ENCODE measurements at regions not wholly inside any gene's neighbourhood (a gene's known extent, or its start where the extent isn't known, plus 50 kb on each side); places are given as distances from the start of the nearest gene placed in this dataset.

DNA sequence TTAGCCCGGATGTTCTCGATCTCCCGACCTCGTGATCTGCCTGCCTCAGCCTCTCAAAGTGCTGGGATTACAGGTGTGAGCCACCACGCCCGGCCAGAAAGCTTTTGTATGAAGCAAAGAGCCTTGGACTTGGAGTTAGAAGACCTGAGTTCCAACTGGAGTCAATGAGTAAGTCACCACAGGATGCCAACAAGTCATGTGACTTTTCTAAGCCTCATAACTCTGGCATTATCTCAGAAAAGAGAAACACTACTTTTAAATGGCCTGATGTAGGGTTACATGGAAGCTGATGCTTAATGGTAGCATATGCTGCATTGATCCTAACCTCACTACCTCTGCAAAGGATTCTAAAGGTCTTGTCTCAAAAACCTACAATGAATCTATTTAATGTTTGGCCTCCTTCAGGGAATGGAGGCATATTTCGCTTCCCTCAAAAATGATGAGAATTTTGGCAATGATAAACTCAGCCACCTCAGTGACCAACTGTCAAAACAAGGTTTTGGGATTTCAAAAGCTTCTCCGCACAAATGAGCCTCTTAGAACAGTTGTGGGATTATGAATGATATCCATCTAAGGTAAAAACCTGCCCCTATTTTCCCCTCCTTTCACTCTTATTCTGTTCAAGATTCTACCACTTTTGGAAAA is 236.8 kb downstream of the ACTL7B start:
- TF ChIP-seq, protein P1, sequence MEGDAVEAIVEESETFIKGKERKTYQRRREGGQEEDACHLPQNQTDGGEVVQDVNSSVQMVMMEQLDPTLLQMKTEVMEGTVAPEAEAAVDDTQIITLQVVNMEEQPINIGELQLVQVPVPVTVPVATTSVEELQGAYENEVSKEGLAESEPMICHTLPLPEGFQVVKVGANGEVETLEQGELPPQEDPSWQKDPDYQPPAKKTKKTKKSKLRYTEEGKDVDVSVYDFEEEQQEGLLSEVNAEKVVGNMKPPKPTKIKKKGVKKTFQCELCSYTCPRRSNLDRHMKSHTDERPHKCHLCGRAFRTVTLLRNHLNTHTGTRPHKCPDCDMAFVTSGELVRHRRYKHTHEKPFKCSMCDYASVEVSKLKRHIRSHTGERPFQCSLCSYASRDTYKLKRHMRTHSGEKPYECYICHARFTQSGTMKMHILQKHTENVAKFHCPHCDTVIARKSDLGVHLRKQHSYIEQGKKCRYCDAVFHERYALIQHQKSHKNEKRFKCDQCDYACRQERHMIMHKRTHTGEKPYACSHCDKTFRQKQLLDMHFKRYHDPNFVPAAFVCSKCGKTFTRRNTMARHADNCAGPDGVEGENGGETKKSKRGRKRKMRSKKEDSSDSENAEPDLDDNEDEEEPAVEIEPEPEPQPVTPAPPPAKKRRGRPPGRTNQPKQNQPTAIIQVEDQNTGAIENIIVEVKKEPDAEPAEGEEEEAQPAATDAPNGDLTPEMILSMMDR (IDR thresholded peaks at IDR 0.05; ENCODE audit: extremely low read depth, insufficient read depth, missing control alignments) = no peak
- no peak for DNase-seq (ENCODE audit: low spot score)
- in situ Hi-C loops (cut with MboI; ENCODE audit: low pct_unique_long_range_greater_than_20kb, low sequenced_read_pairs, unreplicated experiment) = no loop called here

DNA sequence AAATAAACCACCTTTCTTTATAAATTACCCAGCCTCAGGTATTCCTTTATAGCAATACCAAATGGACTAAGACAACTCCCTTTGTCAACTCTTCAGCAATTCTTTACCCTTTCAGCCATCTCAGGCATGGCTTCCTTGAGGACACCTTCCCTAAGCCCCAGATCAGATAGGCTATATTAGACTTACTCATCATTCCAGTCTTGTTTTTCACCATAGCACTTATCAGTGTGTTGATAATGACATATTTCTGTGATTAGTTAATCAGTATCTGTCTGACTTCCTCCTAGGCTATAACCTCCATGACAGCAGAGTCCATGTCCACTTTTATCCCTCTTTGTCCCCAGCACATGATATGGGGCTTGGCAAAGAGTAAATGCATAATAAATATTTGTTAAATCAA is 238.1 kb downstream of the ACTL7B start:
- TF ChIP-seq, protein P1 (IDR thresholded peaks at IDR 0.05; ENCODE audit: extremely low read depth, insufficient read depth, missing control alignments) = no peak
- DNase-seq (ENCODE audit: low spot score) = no peak
- in situ Hi-C loops (cut with MboI; ENCODE audit: low pct_unique_long_range_greater_than_20kb, low sequenced_read_pairs, unreplicated experiment) = no loop called here

DNA sequence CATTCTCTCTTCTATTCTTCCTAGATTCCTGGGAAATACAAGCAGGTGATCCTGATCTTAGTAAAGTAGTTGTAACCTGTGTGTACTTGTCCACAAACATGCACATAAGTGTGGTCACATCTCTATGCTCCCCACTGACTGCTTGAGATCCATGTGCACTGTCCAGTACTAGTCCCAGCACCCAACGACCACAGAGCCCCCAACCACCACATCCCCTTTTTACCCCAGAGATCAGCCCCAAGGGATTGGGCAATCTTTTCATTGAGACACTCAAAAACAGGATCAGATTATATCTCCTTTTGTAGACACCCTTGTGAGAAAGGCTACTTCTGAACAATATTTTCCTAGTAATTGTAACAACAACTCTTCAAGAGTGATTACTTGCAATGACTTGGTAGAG is 240.6 kb downstream of the ACTL7B start:
- in situ Hi-C loops (cut with MboI; ENCODE audit: low pct_unique_long_range_greater_than_20kb, low sequenced_read_pairs, unreplicated experiment) = no loop called here
- TF ChIP-seq, protein P1 (IDR thresholded peaks at IDR 0.05; ENCODE audit: extremely low read depth, insufficient read depth, missing control alignments) = no peak
- DNase-seq (ENCODE audit: low spot score) = no peak

DNA sequence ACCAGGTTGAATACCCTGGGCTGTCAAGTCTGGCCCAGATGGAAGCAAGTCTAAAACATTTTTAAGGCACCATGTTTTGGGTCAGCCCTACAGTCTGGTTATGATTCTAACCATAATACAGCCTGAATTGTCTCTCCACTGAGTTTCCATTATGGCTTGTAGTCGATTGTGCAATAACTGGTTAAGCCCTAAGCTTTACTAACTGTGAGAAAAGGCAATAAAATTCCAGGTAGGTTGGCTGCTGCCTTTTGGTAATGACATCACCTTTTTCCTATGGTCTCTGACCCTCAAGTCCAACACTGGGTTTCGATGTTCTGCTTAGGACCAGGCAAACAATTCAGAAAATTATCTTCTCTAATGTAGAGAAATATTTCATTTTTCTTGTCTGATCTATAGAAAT is 243.3 kb downstream of the ACTL7B start:
- TF ChIP-seq, protein P1 (IDR thresholded peaks at IDR 0.05; ENCODE audit: extremely low read depth, insufficient read depth, missing control alignments) = no peak
- DNase-seq (ENCODE audit: low spot score) = no peak
- in situ Hi-C loops (cut with MboI; ENCODE audit: low pct_unique_long_range_greater_than_20kb, low sequenced_read_pairs, unreplicated experiment) = no loop called here

DNA sequence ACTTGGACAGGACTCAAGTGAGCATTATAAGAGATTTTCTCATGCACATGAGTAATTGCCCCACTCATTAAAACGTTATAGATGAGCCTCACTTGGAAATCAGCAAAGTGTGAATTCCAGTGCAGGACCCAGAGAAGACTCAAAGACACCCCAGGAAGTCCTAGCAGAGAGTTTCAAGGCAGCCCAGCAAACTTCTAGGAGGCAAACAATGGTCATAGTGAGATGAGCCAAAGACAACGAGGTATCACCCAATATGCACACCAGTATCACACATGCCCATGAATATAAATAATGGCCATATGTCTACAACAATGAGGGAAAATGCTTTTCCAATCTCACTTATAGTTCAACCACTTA is 245.9 kb downstream of the ACTL7B start:
- TF ChIP-seq, protein P1 (IDR thresholded peaks at IDR 0.05; ENCODE audit: extremely low read depth, insufficient read depth, missing control alignments) = no peak
- DNase-seq (ENCODE audit: low spot score) = no peak
- in situ Hi-C loops (cut with MboI; ENCODE audit: low pct_unique_long_range_greater_than_20kb, low sequenced_read_pairs, unreplicated experiment) = no loop called here

DNA sequence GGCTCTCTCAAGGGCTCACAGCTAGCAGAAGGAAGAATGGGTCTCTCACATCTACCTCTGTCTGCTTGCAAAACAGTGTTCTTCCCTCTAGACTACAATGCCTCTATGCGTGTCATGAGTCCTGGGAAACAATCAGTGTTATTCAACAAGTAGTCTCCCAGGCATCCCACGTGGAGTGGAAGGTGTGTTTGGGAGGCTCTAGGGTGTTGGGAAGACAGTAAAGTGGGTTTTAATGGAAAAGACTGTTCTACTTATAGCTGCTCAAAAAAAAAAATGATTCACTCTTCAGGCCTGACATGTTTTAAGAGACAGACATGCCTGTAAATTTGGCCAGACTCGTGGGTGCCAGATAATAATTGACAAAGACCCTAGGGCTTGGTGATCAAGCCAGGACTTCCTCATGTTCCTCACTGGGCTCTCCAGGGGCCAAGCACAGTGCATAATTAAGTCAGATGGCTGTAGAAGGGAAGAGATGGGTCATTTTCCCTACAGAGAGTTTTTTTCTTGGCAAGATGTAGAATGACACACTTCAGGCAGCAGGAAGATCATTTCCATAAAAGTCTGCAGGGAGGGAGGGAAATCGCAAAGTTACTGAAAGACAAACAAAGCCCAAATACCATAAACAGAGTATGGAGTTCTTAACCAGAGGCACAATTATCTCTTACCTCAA is 246.4 kb downstream of the ACTL7B start:
- in situ Hi-C loops (cut with MboI; ENCODE audit: low pct_unique_long_range_greater_than_20kb, low sequenced_read_pairs, unreplicated experiment) = no loop called here
- TF ChIP-seq, protein P1 (IDR thresholded peaks at IDR 0.05; ENCODE audit: extremely low read depth, insufficient read depth, missing control alignments) = no peak
- DNase-seq (ENCODE audit: low spot score) = no peak
